ENCODE measurements at regions not wholly inside any gene's neighbourhood (a gene's known extent, or its start where the extent isn't known, plus 50 kb on each side); places are given as distances from the start of the nearest gene placed in this dataset.
A peak's percentile ranks its signal among the peaks of the same experiment; 100 is the strongest.

GRCh38 chr4:109359040-109359646, 56.7 kb upstream of the COL25A1 start:
- DNase-seq (ENCODE audit: low read depth), result peak; percentile 16
- no peak for FAIRE-seq
- H3K27ac Mint-ChIP-seq (ENCODE audit: unreplicated experiment), result no peak overlapping the region

GRCh38 chr4:109355835-109356234, 53.4 kb upstream of the COL25A1 start:
- DNase-seq (ENCODE audit: low read depth) (no peak), FAIRE-seq (no peak)
- no peak overlapping the region for H3K9ac ChIP-seq (ENCODE audit: low read length)
- no peak overlapping the region for H2AFZ ChIP-seq (ENCODE audit: low read depth, low read length)
- H3K36me3 ChIP-seq (ENCODE audit: insufficient read depth, low read length), result no peaks in the 10 kb centered on the region
- no peaks in the 10 kb centered on the region for H3K4me1 ChIP-seq (ENCODE audit: insufficient read depth, low read length)
- Mint-ChIP-seq H3K27ac (ENCODE audit: unreplicated experiment) (no peak overlapping the region), H3K4me3 (ENCODE audit: unreplicated experiment) (no peak overlapping the region), H3K27me3 (ENCODE audit: low read depth, unreplicated experiment) (peaks cover 3% of the 10 kb centered on the region), H3K36me3 (ENCODE audit: low read depth, unreplicated experiment) (no peaks in the 10 kb centered on the region), H3K4me1 (ENCODE audit: low read depth, unreplicated experiment) (peaks cover 2% of the 10 kb centered on the region), H3K9me3 (ENCODE audit: unreplicated experiment) (no peaks in the 10 kb centered on the region)
- H3K4me2 ChIP-seq (ENCODE audit: low read length), result no peak overlapping the region
- no peak overlapping the region for H3K4me3 ChIP-seq (ENCODE audit: insufficient read depth, low read depth, low read length)
- no peak for TF ChIP-seq EZH2 (IDR thresholded peaks at IDR 0.05; ENCODE audit: insufficient read depth, low read length)
- no peak for TF ChIP-seq CTCF (IDR thresholded peaks at IDR 0.05; ENCODE audit: insufficient read depth, low read depth, low read length)
- H3K9me3 ChIP-seq (ENCODE audit: insufficient read depth, low read depth, low read length), result no peaks in the 10 kb centered on the region
- no peak overlapping the region for H3K27ac ChIP-seq (ENCODE audit: low read depth, low read length)
- no peaks in the 10 kb centered on the region for H4K20me1 ChIP-seq (ENCODE audit: insufficient read depth, low read length)
- H3K27me3 ChIP-seq (ENCODE audit: insufficient read depth, low read length), result no peaks in the 10 kb centered on the region
- no peaks in the 10 kb centered on the region for H3K79me2 ChIP-seq (ENCODE audit: insufficient read depth, low read length)

More at GRCh38 chr4:109359040-109359646, 56.7 kb upstream of the COL25A1 start:
- H2AFZ ChIP-seq (ENCODE audit: low read depth, low read length), result no peak overlapping the region
- H3K4me3 ChIP-seq (ENCODE audit: insufficient read depth, low read depth, low read length), result no peak overlapping the region
- Mint-ChIP-seq H3K4me1 (ENCODE audit: low read depth, unreplicated experiment) (peaks cover 2% of the 10 kb centered on the region), H3K36me3 (ENCODE audit: low read depth, unreplicated experiment) (no peaks in the 10 kb centered on the region), H3K27me3 (ENCODE audit: low read depth, unreplicated experiment) (peaks cover 7% of the 10 kb centered on the region), H3K9me3 (ENCODE audit: unreplicated experiment) (no peaks in the 10 kb centered on the region), H3K4me3 (ENCODE audit: unreplicated experiment) (no peak overlapping the region)
- no peak overlapping the region for H3K4me2 ChIP-seq (ENCODE audit: low read length)
- H3K79me2 ChIP-seq (ENCODE audit: insufficient read depth, low read length), result no peaks in the 10 kb centered on the region
- no peaks in the 10 kb centered on the region for H3K36me3 ChIP-seq (ENCODE audit: insufficient read depth, low read length)
- no peaks in the 10 kb centered on the region for H3K27me3 ChIP-seq (ENCODE audit: insufficient read depth, low read length)
- H4K20me1 ChIP-seq (ENCODE audit: insufficient read depth, low read length), result no peaks in the 10 kb centered on the region
- H3K9me3 ChIP-seq (ENCODE audit: insufficient read depth, low read depth, low read length), result no peaks in the 10 kb centered on the region
- H3K9ac ChIP-seq (ENCODE audit: low read length), result no peak overlapping the region
- no peaks in the 10 kb centered on the region for H3K4me1 ChIP-seq (ENCODE audit: insufficient read depth, low read length)
- no peak overlapping the region for H3K27ac ChIP-seq (ENCODE audit: low read depth, low read length)
- no peak for TF ChIP-seq CTCF (IDR thresholded peaks at IDR 0.05; ENCODE audit: insufficient read depth, low read depth, low read length)
- no peak for TF ChIP-seq EZH2 (IDR thresholded peaks at IDR 0.05; ENCODE audit: insufficient read depth, low read length)

GRCh38 chr4:109352941-109353340, 50.5 kb upstream of the COL25A1 start:
- H3K36me3 ChIP-seq (ENCODE audit: insufficient read depth, low read length), result no peaks in the 10 kb centered on the region
- TF ChIP-seq CTCF (IDR thresholded peaks at IDR 0.05; ENCODE audit: insufficient read depth, low read depth, low read length) (no peak), EZH2 (IDR thresholded peaks at IDR 0.05; ENCODE audit: insufficient read depth, low read length) (no peak)
- Mint-ChIP-seq H3K27me3 (ENCODE audit: low read depth, unreplicated experiment) (peaks cover 3% of the 10 kb centered on the region), H3K9me3 (ENCODE audit: unreplicated experiment) (no peaks in the 10 kb centered on the region), H3K4me3 (ENCODE audit: unreplicated experiment) (no peak overlapping the region), H3K27ac (ENCODE audit: unreplicated experiment) (no peak overlapping the region), H3K36me3 (ENCODE audit: low read depth, unreplicated experiment) (no peaks in the 10 kb centered on the region), H3K4me1 (ENCODE audit: low read depth, unreplicated experiment) (no peaks in the 10 kb centered on the region)
- H3K4me3 ChIP-seq (ENCODE audit: insufficient read depth, low read depth, low read length), result no peak overlapping the region
- no peaks in the 10 kb centered on the region for H3K9me3 ChIP-seq (ENCODE audit: insufficient read depth, low read depth, low read length)
- no peak overlapping the region for H2AFZ ChIP-seq (ENCODE audit: low read depth, low read length)
- H3K9ac ChIP-seq (ENCODE audit: low read length), result no peak overlapping the region
- H3K27ac ChIP-seq (ENCODE audit: low read depth, low read length), result no peak overlapping the region
- no peaks in the 10 kb centered on the region for H3K27me3 ChIP-seq (ENCODE audit: insufficient read depth, low read length)
- H3K4me2 ChIP-seq (ENCODE audit: low read length), result no peak overlapping the region
- H4K20me1 ChIP-seq (ENCODE audit: insufficient read depth, low read length), result no peaks in the 10 kb centered on the region
- FAIRE-seq (no peak), DNase-seq (ENCODE audit: low read depth) (no peak)
- no peaks in the 10 kb centered on the region for H3K79me2 ChIP-seq (ENCODE audit: insufficient read depth, low read length)
- H3K4me1 ChIP-seq (ENCODE audit: insufficient read depth, low read length), result no peaks in the 10 kb centered on the region
